ENCODE measurements at regions not wholly inside any gene's neighbourhood (a gene's known extent, or its start where the extent isn't known, plus 50 kb on each side); places are given as distances from the start of the nearest gene placed in this dataset.

DNA sequence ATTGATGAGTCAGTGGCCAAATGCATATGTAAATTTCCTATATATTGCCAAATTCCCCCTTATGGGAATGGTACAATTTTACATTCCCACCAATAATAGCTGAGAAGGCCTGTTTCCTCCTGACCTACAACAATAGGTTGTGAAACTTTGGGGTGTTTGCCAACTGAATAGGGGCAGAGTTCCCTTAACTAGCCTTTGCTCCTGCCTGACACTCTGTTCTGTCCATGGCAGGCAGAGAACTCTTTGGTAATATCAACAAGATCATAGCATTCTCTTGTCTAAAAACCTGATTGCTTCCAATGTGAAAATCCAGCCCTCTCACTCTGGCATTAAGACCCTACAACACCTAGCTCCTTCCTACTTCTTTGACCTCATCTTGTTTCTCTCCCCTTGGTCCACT, 149.7 kb downstream of the HAPSTR1 start:
- no peak overlapping the region for H3K9ac ChIP-seq (ENCODE audit: insufficient read depth in 1 of 2, low read depth in 2 of 2, low read length in 2 of 2)
- H2AFZ ChIP-seq (ENCODE audit: low read depth, low read length): no peak overlapping the region
- H4K20me1 ChIP-seq (replicated peaks; ENCODE audit: control insufficient read depth, insufficient read depth, low read length): no peaks in the 10 kb centered on the region
- ATAC-seq: no peak
- no peaks in the 10 kb centered on the region for H3K9me1 ChIP-seq (ENCODE audit: control insufficient read depth, insufficient read depth, low read length)
- no peak overlapping the region for H3K27ac ChIP-seq (ENCODE audit: extremely low read depth, low read depth, low read length)
- H3K4me2 ChIP-seq (ENCODE audit: insufficient read depth, low read length): no peak overlapping the region
- in situ Hi-C loops (cut with MboI) (no loop called here), intact Hi-C loops (cut with micrococcal nuclease) (no loop called here)
- no peaks in the 10 kb centered on the region for H3K4me1 ChIP-seq (replicated peaks in 1 of 2; ENCODE audit: control insufficient read depth in 2 of 2, insufficient read depth in 2 of 2, low read length in 2 of 2)
- H3K4me3 ChIP-seq: no peak overlapping the region
- H3K27me3 ChIP-seq (ENCODE audit: control insufficient read depth in 2 of 2, insufficient read depth in 2 of 2, low read length in 2 of 2): no peaks in the 10 kb centered on the region
- BruUV-seq (replicated peaks): no TSS peak
- no peaks in the 10 kb centered on the region for H3K36me3 ChIP-seq (ENCODE audit: control insufficient read depth, insufficient read depth, low read length)
- ChIA-PET CTCF (ENCODE audit: low intra/inter-chr PET ratio) (no interaction called here), POLR2A (no interaction called here)
- TF ChIP-seq NCOA2 (IDR thresholded peaks at IDR 0.05; ENCODE audit: partially characterized antibody in 2 of 2) (no peak), ZNF444 (CRISPR knock-in tag; IDR thresholded peaks at IDR 0.05) (no peak), SRSF7 (optimal IDR thresholded peaks at IDR 0.05; ENCODE audit: low read depth, low read length) (no peak), HNRNPUL1 (IDR thresholded peaks at IDR 0.05; ENCODE audit: low read length) (no peak), FOXJ2 (tag; IDR thresholded peaks at IDR 0.05) (no peak), HMG20B (CRISPR knock-in tag; IDR thresholded peaks at IDR 0.05) (no peak), FOXM1 (IDR thresholded peaks at IDR 0.05; ENCODE audit: low read depth) (no peak), FOXM1 (CRISPR knock-in tag; IDR thresholded peaks at IDR 0.05; ENCODE audit: low read depth) (no peak), KLF1 (tag; IDR thresholded peaks at IDR 0.05) (no peak), HCFC1 (IDR thresholded peaks at IDR 0.05; ENCODE audit: low read depth, low read length) (no peak), OTX1 (CRISPR knock-in tag; IDR thresholded peaks at IDR 0.05) (no peak)
- TF ChIP-seq, protein P1, sequence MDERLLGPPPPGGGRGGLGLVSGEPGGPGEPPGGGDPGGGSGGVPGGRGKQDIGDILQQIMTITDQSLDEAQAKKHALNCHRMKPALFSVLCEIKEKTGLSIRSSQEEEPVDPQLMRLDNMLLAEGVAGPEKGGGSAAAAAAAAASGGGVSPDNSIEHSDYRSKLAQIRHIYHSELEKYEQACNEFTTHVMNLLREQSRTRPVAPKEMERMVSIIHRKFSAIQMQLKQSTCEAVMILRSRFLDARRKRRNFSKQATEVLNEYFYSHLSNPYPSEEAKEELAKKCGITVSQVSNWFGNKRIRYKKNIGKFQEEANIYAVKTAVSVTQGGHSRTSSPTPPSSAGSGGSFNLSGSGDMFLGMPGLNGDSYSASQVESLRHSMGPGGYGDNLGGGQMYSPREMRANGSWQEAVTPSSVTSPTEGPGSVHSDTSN (CRISPR knock-in tag; IDR thresholded peaks at IDR 0.05; ENCODE audit: low read depth): no peak
- TF ChIP-seq, protein P1 (tag; conservative IDR thresholded peaks at IDR 0.05; ENCODE audit: low read depth): no peak
- TF ChIP-seq, protein P2, sequence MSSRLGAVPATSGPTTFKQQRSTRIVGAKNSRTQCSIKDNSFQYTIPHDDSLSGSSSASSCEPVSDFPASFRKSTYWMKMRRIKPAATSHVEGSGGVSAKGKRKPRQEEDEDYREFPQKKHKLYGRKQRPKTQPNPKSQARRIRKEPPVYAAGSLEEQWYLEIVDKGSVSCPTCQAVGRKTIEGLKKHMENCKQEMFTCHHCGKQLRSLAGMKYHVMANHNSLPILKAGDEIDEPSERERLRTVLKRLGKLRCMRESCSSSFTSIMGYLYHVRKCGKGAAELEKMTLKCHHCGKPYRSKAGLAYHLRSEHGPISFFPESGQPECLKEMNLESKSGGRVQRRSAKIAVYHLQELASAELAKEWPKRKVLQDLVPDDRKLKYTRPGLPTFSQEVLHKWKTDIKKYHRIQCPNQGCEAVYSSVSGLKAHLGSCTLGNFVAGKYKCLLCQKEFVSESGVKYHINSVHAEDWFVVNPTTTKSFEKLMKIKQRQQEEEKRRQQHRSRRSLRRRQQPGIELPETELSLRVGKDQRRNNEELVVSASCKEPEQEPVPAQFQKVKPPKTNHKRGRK (tag; IDR thresholded peaks at IDR 0.05): no peak
- TF ChIP-seq, protein P3, sequence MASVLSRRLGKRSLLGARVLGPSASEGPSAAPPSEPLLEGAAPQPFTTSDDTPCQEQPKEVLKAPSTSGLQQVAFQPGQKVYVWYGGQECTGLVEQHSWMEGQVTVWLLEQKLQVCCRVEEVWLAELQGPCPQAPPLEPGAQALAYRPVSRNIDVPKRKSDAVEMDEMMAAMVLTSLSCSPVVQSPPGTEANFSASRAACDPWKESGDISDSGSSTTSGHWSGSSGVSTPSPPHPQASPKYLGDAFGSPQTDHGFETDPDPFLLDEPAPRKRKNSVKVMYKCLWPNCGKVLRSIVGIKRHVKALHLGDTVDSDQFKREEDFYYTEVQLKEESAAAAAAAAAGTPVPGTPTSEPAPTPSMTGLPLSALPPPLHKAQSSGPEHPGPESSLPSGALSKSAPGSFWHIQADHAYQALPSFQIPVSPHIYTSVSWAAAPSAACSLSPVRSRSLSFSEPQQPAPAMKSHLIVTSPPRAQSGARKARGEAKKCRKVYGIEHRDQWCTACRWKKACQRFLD (CRISPR knock-in tag; IDR thresholded peaks at IDR 0.05): no peak
- no peak for FAIRE-seq
- no peak for DNase-seq (ENCODE audit: extremely low read depth in 1 of 4, low spot score in 3 of 4)
- no peaks in the 10 kb centered on the region for H3K79me2 ChIP-seq (ENCODE audit: control insufficient read depth, insufficient read depth, low read length)
- H3K9me3 ChIP-seq (replicated peaks; ENCODE audit: control insufficient read depth, insufficient read depth, low read depth, low read length): no peaks in the 10 kb centered on the region
